CD4-positive, alpha-beta T cell treated with Interleukin-4 for 4 hours (primary cell): ENCODE measurements at regions not wholly inside any gene's neighbourhood (a gene's known extent, or its start where the extent isn't known, plus 50 kb on each side); places are given as distances from the start of the nearest gene placed in this dataset.

Experiments used
- DNase-seq: peaks from one replicate; pipeline ENCODE4 v3.0.0-alpha.2; 2020

DNA sequence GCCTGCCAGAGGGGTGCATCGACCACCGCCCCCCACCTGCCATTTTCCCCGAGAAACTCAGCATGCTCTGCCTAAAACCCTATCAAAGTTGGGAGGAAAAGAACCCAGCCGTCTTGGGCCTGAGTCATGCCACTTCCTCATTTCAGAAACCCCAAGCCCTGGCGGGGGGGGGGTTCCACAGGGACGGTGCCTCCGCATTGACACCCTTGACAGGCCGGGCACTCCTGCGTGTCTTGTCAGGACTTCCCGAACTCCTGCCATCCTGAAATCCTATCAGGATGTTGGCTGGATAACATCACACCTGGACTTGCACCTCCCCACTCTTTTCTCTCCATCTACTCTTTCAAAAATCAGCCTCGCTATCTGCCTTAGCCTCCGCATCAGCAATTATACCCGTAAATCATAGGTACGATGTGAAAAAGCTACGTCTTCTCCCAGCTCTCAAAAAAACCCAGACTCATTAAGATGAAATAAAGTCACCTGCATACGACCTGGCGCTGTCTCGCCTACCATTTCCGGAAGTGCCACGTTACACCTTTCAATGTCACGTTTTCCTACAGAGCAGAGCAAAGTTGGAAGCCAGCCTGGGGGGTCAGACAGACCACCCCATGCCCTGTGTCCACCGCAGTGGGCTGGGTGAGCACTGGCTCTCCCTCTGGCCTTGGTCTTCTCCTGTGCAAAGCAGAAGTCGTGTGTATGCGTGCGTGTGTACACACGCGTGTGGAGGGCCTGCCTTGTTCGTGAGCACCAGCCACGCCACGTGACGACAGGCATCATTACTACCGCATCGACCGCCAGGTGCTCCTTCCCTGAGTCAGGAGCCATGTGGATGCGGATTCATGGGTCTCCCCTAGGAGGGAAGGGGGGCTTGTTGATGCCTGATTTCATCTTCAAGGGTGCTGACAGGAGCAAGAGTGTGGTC, 96.7 kb downstream of the RFLNA start:
- peak; percentile 38 for DNase-seq

DNA sequence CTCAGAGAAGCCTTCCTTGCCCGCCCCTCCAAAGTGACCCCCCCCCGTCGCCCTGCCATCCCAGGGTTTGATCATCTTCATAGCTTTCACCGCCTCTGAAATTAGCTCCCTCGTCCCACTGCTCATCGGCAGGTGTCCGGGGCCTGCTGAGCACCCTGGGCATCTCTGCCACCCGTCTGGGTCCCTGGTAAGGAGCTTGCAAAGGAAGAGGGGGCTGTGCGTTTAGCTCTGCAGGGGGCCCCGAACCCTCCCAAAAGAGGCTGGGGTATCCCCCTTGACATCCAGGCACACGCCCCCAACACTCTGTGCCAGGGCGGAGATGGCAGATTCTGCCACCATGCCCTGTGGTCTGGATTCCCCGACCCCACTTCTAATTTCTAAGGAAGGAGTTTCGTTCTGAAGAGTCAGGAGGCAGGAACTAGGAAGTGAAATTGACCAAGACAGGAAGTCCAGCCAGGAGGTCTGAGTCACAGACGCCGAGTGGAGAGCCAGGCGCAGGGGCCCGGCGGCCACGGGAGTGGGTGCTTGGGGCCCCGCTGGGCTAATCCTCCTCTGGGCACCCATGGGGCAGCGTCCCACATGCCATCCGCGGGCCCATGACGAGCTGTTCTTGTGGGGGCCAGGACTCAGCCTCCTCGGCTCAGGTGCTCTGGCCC, 95.7 kb downstream of the RFLNA start:
- DNase-seq: peak; percentile 12

DNA sequence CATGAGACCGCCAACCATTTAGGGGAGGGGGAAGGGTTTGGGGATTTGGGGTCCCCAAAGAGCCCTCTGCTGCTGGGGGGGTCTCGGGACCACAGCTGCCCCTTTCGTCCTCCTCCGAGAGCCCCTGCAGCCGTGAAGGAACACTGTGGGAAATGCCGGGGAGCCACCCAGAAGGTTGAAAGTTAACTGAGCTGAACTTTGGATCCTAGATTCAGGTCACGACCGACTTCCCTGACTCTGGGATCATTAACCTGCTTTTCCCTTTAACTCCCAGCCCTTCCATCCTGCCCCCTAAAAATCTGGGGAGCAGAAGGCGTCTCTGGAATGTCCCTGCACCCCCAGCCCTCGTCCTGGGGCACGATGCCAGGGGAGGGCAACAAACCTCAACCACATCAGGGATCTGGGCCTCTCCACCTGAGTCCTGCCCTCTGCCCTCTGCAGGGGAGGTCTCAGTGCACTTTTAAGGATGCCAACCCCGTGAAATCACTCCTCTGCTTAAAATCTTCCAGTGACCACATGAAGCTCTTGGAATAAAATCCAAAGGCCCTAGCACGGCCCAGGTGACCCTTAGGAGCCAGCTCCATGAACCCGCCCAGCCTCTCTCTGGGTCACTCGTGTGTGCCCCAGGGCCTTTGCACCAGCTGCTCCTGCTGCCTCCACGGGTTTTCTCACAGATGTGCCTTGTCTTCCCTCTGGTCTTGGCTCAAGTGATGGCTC, 95.0 kb downstream of the RFLNA start:
- DNase-seq: no peak

DNA sequence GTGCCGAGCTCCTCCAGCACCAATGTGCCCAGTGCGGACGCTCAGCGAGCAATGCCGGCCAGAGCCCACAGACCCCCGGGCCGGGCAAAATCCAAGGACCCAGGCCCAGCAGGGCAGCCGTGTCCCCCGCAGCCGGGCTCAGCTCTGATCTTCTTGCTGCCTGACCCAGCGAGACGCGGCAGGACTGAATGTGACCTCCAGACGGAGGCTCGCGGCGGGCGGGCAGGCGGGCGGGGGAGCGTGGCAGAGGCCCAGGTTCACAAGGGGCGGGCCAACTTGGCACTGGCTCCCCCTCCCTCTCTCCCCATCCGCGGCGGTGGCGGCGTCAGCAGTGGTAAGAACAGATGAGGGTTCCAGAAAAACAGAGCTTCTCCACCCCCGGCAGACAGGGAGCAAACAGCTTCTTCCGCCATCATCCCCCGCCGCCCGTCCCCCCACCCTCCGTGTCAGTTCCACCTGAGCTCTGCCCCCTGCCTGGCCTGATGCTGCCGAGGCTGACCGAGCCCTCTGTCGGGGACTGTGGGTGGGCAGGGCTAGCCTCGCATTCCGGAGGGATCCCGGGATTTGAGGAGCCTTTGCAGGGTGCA, 94.3 kb downstream of the RFLNA start:
- peak; percentile 46 for DNase-seq

DNA sequence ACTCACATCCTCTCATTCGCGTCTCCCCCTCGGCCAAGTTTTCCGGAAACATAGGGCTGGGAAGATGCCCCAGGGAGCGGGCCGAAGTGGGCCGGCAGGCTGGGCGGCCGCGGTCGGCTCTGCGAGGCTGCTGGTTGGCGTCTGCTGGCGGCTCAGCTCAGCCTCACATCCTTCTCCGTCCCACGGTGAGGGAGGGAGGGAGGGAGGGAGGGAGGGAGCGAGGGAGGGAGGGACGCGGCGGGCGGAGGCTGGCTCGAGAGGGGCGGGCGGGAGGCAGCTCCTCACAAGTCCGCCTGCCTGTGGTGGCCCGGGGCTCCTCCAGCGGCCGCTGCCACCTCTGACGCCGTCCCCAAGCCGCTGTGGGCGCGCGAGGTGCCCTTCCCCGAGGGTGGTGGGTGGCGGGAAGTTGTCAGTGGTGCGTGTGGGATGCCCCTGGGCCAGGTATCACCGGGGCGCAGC, 93.8 kb downstream of the RFLNA start:
- peak; percentile 6 for DNase-seq

DNA sequence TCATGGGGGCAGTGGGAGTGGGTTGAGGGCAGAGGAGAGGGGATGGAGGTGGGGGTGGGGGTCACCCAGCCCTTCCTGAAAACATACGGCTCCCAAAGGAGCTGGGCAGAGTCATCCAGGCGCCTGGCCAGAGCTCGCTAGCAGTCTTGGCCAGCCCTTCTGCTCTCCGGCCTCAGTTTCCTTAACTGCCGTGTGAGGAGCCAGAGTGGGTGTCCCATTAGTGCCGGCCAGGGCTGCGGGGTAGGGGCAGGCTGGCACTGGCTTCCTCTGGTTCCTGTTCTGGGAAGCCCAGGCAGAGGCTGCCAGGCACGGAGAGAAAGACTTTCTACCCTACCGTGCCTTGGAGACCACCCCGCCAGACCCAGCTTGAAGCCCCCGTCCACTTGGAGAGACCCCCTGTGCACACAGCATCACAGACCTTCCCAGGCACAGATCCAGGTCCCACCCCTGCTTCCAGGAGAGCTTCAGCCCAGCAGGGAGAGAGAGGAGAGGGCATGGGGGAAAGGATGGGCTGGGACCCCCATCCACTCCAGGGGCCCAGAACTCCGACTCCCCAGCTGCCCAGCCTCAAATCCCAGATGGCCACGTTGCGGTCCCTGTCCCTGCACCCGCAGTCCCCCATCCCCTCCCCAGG, 93.3 kb downstream of the RFLNA start:
- DNase-seq: no peak

DNA sequence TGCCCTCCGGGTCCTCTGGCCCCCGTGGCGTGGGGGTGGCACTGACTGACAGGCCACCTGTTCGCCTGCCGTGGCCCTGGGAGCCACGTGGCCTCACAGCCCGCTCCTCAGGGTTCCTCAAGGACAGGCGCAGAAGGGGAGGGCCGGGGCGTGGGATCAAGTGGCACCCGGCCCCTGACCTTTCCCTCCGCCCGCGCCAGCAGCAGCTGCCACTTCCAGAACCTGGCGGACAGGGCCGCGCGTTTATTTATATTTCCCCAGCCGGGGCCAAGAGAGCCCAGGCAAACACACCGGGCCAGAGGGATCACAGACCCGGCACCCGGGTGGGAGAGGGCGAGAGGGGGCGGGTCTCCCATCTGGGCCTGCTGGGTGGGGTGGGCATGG, 92.6 kb downstream of the RFLNA start:
- DNase-seq: no peak

DNA sequence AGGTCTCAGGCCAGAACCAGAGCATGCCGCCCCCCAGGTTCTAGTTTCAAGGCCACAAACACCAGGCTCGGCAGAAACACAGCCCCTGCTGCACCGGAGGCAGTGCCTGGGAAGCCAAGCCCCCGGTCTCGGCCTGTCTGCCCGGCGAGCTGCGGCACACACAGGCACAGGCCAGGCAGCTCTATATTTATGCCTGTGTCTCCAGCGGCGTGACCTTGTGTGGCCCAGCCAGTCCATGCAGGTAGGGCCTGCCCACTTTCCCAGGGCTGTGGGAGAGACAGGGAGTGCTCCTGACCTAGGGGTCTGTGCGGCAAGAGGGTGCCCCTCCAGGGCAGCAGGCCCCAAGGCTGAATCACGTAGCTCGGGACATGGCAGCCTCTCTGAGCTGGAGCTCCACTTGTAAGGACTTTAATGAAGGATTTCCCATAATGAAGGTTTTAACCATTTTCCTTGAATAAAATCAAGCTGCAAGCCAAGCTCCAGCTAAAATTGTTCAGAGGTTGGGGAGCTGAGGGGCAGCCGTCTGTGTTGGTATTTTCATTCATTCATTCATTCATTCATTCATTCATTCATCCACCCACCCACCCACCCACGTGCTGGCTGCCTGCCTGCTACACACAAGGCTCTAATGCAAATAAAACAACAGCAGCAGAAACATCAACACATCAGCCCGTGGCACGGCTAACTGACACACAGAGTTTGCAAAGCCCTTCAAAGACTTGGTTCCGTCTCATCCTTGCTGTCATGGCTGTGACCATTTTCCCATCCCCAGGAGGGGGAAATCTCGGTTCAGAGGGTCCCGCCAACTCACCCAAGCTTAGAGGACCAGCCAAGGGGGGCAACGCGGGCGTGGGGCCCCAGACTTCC, 92.0 kb downstream of the RFLNA start:
- no peak for DNase-seq

DNA sequence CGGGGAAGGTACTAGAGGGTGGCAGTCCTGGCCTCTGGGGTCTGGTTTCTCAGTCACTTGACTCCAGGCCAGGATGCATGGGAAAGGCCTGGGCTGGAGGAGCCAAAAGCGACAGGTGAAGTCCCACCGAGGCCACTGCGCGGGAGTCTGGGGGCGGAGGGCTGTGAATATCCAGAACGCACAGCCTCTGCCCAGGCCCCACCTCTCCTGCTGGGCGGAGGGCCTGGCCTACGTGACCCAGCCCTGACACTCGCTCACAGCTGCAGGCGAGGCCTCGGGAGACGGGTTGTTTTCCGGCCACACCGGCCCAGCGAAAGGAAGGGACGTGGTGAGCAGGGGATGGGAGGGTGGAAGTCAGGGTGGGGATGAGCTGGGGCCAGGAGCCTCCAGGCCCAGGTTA, 91.2 kb downstream of the RFLNA start:
- no peak for DNase-seq

DNA sequence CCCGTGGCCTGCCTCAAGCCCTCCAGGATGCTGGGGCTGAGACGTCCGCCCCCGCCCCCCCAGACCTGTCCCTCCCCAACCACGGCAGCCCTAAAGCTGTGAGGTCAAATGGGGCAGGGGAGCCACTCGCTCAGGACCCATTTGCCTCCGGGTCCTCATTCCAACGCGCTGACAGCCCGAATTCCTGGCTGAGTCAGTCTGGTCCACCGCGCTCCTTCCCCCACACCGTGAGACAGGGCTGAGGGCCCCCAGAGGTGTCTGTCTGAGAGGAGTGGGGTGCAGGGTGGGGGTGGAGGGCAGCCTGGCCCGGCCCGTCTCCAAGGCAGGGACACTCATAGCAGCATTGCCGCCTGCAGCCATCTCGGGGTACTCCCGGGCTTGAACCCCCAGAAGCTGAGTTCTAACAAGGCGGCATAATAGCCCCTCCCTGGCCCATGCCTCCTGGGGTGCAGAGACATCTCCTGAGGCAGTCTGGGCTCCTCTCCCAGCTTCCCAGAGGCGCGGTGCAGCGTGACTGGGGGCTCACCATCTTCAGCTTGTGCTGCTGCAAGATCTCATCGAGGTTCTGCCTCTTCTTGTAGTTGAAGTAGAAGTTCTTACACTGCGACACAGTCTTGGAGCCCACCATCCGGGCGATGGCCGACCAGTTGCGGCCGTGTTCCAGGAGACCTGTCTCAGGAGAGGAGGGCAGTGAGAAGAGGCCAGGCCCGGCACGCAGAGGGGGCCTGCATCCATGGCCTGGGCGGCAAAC, 90.5 kb downstream of the RFLNA start:
- DNase-seq: no peak

DNA sequence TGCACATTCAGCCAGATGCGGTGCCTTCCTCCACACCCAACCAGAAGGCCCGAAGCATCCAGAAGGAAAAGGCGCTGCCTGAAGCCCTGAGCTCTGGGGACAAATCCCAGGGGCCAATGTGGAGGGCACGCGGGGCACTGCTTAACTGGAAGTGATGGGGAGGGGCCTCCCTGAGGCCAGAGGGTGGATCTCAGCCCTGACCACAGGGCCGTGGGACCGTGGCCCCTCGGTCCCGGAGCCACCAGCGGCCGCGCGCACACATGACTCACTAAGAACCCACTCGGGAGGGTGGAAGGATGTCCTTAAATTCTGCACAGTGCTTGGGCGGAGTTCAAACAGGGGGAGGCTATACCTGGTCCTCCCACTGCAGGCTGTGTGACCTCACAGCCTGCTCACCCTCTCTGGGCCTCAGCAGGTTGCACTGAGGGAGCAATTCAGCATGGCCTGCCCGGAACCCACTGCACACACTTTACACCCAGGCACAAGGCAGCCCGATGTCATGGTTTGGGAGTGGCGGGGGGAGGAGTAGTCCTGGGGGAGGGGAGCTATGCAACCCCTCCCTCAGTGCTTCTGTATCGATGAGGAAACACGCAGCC, 89.5 kb downstream of the RFLNA start:
- DNase-seq: no peak

DNA sequence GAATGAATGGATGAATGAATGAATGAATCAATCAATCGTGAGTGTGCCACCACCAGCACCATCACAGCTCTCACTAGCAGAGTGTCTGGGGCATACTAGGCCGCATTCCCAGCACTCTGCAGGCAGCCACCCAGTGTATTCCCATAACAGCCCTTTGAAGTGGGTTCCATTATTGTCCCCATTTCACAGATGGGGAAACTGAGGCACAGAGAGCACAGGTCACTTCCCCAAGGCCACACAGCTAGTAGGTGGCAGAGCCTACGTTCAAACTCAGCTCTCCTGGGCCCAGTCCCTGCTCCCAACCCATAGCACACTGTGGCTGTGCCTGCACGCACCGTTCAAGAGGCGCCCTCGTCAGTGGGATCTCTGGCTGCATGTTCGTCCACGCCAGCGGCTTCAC, 88.1 kb downstream of the RFLNA start:
- DNase-seq: no peak

DNA sequence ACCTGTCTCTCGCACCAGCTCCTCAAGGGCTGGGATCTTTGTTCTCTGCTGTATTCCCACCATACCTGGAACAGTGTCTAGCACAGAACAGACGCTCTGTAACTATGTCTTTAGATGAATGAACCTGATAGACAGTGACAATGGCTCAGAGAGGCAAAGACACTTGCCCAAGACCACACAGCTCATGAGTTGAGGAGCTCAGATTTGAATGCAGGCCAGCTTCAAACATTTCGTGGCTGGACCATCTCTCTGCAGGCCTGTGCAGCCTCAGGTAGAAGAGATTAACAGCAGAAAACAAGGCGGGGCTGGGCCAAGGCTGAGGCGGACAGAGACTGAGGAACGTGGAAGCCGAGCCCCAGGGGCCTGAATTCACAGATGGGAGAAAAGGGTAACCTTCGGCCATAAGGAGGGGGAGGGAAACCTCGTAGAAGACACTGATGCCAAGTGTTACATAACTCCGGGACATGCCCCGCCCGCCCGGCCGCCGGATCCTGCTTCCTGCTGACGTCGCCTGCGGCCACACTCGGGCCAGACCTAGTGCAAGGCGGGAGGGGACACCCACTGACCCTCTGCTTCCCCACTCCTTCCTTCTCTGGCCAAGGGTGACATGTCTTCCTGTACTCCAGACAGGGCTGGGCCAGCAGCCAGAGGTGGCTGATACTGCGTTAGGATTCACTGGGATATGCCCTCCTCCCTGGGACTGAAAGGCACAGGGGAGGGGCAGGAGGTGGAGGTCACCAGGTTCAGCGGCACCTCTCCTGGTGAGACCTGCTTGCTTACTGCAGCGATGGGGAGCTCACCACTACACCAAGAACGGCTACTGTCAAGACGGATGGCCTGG, 86.8 kb downstream of the RFLNA start:
- no peak for DNase-seq

DNA sequence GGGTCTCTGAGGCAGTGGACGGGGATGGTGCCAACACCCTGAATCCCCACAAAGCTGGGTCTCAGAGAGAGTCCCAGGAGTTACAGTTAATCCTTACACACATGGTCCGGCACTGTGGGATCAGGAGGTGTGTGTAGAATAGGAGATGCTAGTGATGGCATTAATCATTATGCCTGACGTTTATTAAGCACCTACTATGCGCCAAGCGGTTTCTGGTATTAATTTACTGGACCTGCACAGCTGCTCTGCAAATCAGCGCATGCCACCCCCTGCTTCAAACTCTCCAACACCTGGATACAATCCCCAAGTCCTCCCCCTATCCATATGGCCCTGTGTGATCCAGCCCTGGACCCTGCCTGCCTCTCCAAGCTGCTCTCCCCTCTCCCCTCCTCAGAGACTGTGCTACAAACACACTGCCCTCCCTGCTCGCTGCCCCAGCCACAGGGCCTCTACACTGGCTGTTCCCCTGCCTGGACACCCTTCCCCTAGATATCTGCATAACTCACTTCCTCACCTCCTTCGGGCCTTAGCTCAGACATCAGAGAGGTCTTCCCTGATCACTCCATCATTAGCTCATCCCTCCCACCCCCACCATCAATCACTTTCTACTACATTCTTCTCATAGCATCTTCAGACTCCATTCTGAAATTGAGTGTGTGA, 86.0 kb downstream of the RFLNA start:
- DNase-seq: no peak

DNA sequence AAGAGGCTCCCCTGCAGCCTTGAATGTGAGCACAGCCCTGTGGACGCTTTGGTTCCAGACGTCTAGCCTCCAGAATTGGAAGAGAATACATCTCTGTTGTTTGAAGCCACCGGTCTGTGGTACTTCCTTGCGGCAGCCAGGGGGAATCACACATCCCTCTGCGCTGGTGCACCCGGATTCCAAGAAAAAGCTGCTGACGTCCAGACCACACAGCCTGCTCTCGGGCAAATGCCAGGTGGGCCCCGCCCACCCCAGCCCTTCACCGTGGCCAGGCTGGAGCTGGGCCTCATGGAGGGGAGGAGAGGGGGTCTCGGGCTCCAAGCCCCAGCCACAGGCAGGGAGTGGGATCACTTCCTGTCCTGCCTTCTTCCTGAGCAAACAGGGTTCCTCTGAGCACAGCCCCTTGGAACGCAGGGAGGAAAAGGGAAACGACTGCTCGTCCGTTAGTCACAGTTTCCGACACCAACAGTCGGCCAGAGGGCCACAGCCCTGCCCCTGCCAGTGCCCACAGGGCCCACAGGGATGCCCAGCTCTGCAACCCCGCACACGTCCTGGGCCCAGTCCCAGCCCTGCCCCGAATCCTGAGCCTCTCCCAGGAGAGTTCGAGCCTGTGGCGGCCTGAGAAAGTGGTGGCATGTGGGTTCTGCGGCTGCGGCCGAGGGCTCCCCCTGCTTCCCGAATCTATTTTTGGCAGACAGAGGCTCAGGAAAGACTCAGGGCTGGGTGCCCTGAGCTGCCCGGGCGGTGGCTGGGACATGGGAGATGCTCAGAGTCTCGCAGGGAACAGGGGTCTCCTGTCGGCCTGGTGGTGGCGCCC, 85.3 kb downstream of the RFLNA start:
- no peak for DNase-seq

DNA sequence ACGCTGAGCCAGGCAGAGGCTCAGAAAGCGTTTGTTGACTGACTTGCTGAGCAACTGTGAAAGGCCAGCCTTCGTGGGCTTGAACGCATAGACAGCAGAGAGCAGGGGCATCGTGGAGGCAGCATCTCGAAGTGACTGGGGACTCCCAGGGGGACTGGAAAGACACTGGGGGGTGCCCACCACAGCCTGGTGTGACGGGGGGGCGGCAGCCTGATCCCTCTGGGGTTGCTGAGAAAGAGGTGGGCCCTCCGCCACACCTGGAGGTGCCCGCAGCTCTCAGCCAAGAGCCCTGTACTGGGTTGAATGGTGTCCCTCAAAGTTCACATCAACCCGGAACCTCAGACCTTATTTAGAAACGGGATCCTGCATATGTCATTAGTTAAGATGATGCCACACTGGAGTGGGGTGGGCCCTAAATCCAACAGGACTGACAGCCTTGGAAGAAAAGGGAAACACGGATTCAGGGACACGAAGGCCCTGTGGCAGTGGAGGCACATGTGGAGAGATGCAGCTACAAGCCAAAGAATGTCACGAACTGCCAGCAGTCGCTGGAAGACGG, 84.6 kb downstream of the RFLNA start:
- no peak for DNase-seq

DNA sequence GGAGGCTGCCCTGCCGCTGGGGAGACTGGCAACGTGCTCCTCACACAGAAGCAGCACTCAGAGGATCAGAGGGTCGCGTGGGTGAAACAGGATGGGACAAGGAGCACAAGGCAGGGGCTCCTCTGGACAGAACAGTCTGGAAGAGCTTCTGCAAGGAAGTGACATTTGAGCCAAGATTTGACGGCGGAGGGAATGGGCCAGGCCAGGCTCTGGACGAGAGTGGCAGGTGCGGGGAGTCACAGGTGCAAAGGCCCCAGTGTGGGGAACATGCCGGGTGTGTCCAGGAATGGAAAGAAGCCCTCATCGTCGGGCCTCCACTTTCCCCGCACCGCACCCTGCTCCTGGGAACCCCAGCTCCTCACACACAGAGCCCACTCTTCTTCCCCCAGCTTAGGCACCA, 84.0 kb downstream of the RFLNA start:
- no peak for DNase-seq

DNA sequence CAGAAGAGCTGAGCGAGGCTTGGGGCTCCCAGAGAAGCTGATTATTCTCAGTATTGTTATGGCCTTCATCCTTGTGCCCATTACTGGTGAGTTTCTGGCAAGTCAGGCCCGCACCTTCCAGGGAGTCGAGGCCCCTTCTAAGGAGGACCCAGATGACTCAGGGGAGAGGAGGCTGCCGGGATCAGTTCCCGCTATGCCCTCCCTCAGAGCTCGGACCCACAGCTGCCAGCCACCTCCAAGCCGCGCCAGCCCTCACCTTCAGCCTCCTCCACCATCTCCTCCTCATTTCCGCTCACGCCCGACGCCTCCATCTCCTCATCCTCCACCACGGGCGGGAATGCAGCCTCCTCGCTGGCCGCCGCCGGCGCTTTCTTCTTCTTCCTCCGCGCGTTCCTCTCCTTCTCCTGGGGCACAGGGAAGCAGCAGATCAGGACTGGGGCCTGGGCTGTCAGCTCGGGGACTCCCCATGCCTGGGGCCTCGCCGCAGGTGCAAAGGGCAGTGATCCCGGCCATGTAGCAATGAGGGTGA, 83.2 kb downstream of the RFLNA start:
- no peak for DNase-seq
